Hepatocyte (in vitro differentiated cells): ENCODE measurements at regions not wholly inside any gene's neighbourhood (a gene's known extent, or its start where the extent isn't known, plus 50 kb on each side); places are given as distances from the start of the nearest gene placed in this dataset.
A peak's percentile ranks its signal among the peaks of the same experiment; 100 is the strongest.

Source experiments
- DNase-seq: peaks from one replicate; pipeline ENCODE4 v3.0.0-alpha.2; 2016; ENCODE audit warnings: low spot score
- H2AFZ ChIP-seq: fragments of 200-600 bp; sonication (generic); 2 replicates; pipeline ENCODE4 v1.6.0; 2016; ENCODE audit warnings: antibody characterized with exemption, mild to moderate bottlenecking
- H3K27ac ChIP-seq: fragments of 200-600 bp; sonication (generic); 2 replicates; pipeline ENCODE4 v1.5.1; 2016; ENCODE audit warnings: mild to moderate bottlenecking
- H3K27me3 ChIP-seq: fragments of 200-600 bp; sonication (generic); 2 replicates; pipeline ENCODE4 v1.6.1; 2016
- H3K36me3 ChIP-seq: fragments of 200-600 bp; sonication (generic); replicated peaks from 2 replicates; pipeline ENCODE4 v1.5.1; 2016; ENCODE audit warnings: low read depth; ENCODE audit not compliant: insufficient read depth
- H3K4me1 ChIP-seq: fragments of 200-600 bp; sonication (generic); 2 replicates; pipeline ENCODE4 v1.5.1; 2016; ENCODE audit warnings: mild to moderate bottlenecking, moderate library complexity; ENCODE audit not compliant: insufficient read depth
- H3K4me2 ChIP-seq: fragments of 200-600 bp; sonication (generic); 2 replicates; pipeline ENCODE4 v1.6.0; 2016
- H3K4me3 ChIP-seq: fragments of 200-600 bp; sonication (generic); 2 replicates; pipeline ENCODE4 v1.5.1; 2016; ENCODE audit warnings: mild to moderate bottlenecking
- H3K79me2 ChIP-seq: fragments of 200-600 bp; sonication (generic); 2 replicates; pipeline ENCODE4 v1.6.0; 2017; ENCODE audit warnings: mild to moderate bottlenecking
- H3K9me2 ChIP-seq: fragments of 200-600 bp; sonication (generic); replicated peaks from 2 replicates; pipeline ENCODE4 v1.6.0; 2017; ENCODE audit warnings: mild to moderate bottlenecking; ENCODE audit not compliant: insufficient read depth
- H3K9me3 ChIP-seq: fragments of 200-600 bp; sonication (generic); 2 replicates; pipeline ENCODE4 v1.5.1; 2016; ENCODE audit warnings: low read depth, mild to moderate bottlenecking
- H4K20me1 ChIP-seq: fragments of 200-600 bp; sonication (generic); 2 replicates; pipeline ENCODE4 v1.6.0; 2016; ENCODE audit warnings: mild to moderate bottlenecking; ENCODE audit not compliant: insufficient read depth, poor library complexity, severe bottlenecking
- EZH2 ChIP-seq: fragments of 200-600 bp; sonication (generic); IDR thresholded peaks from 2 replicates; pipeline ENCODE4 v1.6.1; 2016; ENCODE audit warnings: antibody characterized with exemption, mild to moderate bottlenecking, borderline replicate concordance
- EZH2phosphoT487 ChIP-seq: fragments of 200-600 bp; sonication (generic); IDR thresholded peaks from one replicate; pipeline ENCODE4 v1.6.1; 2018; ENCODE audit warnings: antibody characterized with exemption, mild to moderate bottlenecking, low read depth, moderate library complexity; ENCODE audit not compliant: unreplicated experiment, severe bottlenecking
- WGBS: methylation state at CpG from one replicate; pipeline ENCODE4 v1.1.6; 2016; ENCODE audit warnings: low lambda C conversion rate; ENCODE audit errors: missing lambda C conversion rate; 5-methylcytosine and 5-hydroxymethylcytosine counted together
- TF ChIP-seq, protein P1 (sequence below): fragments of 200-600 bp; sonication (generic); IDR thresholded peaks from 2 replicates; pipeline ENCODE4 v1.5.1; 2016; ENCODE audit warnings: antibody characterized with exemption, mild to moderate bottlenecking; ENCODE audit not compliant: poor library complexity

DNA sequence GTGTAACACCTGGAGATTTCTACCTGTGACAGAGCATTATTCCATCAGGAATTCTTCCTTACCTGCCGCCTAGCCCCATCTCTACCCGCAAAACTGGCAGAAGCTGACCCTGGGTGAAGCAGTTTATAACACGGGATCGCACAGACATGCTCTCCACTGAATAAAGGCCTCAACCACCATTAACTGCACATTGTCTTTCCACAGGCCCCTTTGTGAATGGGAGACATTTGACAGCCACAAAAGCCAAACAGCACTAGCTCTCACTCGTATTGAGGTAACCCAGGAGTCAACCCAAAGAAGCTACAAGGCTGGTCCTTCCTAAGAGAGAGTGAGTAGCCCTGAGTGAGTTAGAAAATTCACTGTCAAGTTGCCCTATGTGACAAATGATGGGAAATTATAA is 135.6 kb downstream of the RCN1 start:
- Histone ChIP-seq H3K27ac (no peak overlapping the region), H3K9me2 (no peaks in the 10 kb centered on the region), H2AFZ (no peak overlapping the region), H3K27me3 (no peaks in the 10 kb centered on the region), H3K4me1 (no peaks in the 10 kb centered on the region), H3K79me2 (no peaks in the 10 kb centered on the region), H3K4me3 (no peak overlapping the region), H3K9me3 (no peaks in the 10 kb centered on the region), H3K4me2 (no peak overlapping the region), H3K36me3 (no peaks in the 10 kb centered on the region), H4K20me1 (no peaks in the 10 kb centered on the region)
- no peak for DNase-seq
- 79% methylated on average over 5 of the region's 5 CpGs for WGBS
- TF ChIP-seq EZH2 (no peak), EZH2phosphoT487 (no peak)
- TF ChIP-seq, protein P1, sequence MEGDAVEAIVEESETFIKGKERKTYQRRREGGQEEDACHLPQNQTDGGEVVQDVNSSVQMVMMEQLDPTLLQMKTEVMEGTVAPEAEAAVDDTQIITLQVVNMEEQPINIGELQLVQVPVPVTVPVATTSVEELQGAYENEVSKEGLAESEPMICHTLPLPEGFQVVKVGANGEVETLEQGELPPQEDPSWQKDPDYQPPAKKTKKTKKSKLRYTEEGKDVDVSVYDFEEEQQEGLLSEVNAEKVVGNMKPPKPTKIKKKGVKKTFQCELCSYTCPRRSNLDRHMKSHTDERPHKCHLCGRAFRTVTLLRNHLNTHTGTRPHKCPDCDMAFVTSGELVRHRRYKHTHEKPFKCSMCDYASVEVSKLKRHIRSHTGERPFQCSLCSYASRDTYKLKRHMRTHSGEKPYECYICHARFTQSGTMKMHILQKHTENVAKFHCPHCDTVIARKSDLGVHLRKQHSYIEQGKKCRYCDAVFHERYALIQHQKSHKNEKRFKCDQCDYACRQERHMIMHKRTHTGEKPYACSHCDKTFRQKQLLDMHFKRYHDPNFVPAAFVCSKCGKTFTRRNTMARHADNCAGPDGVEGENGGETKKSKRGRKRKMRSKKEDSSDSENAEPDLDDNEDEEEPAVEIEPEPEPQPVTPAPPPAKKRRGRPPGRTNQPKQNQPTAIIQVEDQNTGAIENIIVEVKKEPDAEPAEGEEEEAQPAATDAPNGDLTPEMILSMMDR, result no peak

DNA sequence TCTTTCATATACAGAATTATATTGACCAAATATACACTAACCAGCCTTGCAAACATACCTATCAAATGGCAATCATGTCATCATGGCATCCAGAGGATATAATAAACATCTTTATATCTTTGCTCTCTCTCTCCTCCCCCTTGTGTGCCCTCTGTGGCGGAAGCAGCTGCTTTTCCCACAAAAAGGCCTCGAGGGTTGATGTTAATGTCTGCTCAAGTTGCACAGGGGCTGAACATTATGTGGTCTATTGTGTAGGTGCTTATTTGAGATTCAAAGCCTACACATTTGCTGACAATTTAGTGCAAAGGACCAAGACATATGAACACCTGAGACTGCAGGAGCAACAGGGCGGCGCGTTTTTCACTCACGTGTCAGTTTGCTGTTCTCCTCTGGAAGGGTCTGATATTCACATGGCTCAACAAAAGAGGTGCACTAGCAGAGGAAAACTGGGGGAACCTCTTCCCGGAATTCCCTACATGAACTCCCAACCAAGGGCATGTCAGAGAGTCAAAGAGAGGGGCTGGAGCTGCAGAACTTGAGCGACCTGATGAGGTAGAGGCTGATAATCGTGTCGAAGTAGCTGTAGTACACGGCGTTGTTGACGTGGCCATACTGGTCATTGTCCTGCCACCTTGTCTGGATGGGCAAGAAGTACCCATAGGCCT is 138.8 kb downstream of the RCN1 start:
- H3K27me3 ChIP-seq, result no peaks in the 10 kb centered on the region
- no peaks in the 10 kb centered on the region for H3K9me3 ChIP-seq
- H4K20me1 ChIP-seq, result no peaks in the 10 kb centered on the region
- DNase-seq, result no peak
- H3K27ac ChIP-seq, result no peak overlapping the region
- H3K4me3 ChIP-seq, result no peak overlapping the region
- no peak overlapping the region for H3K4me2 ChIP-seq
- no peaks in the 10 kb centered on the region for H3K4me1 ChIP-seq
- H3K79me2 ChIP-seq, result no peaks in the 10 kb centered on the region
- H3K9me2 ChIP-seq, result no peaks in the 10 kb centered on the region
- TF ChIP-seq EZH2 (no peak), EZH2phosphoT487 (no peak)
- TF ChIP-seq, protein P1, result no peak
- H2AFZ ChIP-seq, result no peak overlapping the region
- WGBS, result 91% methylated on average over 13 of the region's 13 CpGs
- no peaks in the 10 kb centered on the region for H3K36me3 ChIP-seq

DNA sequence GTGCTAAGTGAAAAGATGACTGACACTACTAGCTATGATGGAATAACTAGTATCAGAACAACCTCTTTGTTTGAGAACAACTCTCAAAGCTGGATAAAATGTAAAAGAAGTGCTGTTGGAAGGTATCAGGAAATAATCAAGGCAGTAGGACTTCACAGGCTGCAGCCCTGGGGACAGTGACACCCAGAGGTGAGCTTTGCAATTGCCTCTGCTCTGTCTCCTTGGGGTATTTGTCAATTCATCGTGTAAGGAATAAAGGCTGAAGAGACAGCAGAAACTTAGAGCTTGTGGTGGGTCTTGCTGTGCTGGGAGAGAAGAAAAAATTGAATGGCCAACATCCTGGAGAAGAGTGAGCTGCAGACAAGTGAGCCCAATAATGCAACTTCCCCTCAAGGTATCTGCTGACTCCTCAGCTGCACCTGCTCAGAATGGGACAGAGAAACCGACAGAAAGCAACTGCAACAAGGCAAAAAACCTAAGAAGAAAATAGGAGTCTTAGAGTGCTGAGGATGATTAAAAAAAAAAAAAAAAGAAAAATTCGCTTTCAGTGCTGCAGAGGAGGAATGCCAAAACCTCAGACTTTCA is 141.1 kb downstream of the RCN1 start:
- no peak overlapping the region for H3K4me3 ChIP-seq
- no peaks in the 10 kb centered on the region for H3K27me3 ChIP-seq
- no peak overlapping the region for H3K4me2 ChIP-seq
- no peaks in the 10 kb centered on the region for H3K9me2 ChIP-seq
- H3K36me3 ChIP-seq, result no peaks in the 10 kb centered on the region
- H4K20me1 ChIP-seq, result no peaks in the 10 kb centered on the region
- H3K27ac ChIP-seq, result no peak overlapping the region
- no peaks in the 10 kb centered on the region for H3K4me1 ChIP-seq
- H3K9me3 ChIP-seq, result no peaks in the 10 kb centered on the region
- H3K79me2 ChIP-seq, result no peaks in the 10 kb centered on the region
- WGBS, result 42% methylated on average over 3 of the region's 3 CpGs
- TF ChIP-seq, protein P1, result peak; percentile 52
- no peak for TF ChIP-seq EZH2
- peak; percentile 48 for DNase-seq
- no peak overlapping the region for H2AFZ ChIP-seq
